Panc1 (cell line): ENCODE measurements at regions not wholly inside any gene's neighbourhood (a gene's known extent, or its start where the extent isn't known, plus 50 kb on each side); places are given as distances from the start of the nearest gene placed in this dataset.

Experiments used
- ATAC-seq: fragments of 200-7000 bp; cut with Tn5 transposase; 2 replicates; pipeline ENCODE4 v1.9.1; 2020; ENCODE audit warnings: mild to moderate bottlenecking, moderate library complexity
- BruUV-seq: library from RNA; stranded (reverse); fragments of 400-500 nt; replicated peaks from 2 replicates; lab custom pipeline; 2021; lab: Mats Ljungman, UMichigan
- CTCF ChIA-PET: fragments of 300-600 bp; sonication (Branson Sonifier 250); formaldehyde crosslinking; loops from one replicate; lab custom pipeline; 2022; ENCODE audit warnings: antibody characterized with exemption; lab: Charles Lee
- POLR2A ChIA-PET: fragments of 300-600 bp; sonication (Branson Sonifier 250); formaldehyde crosslinking; loops from one replicate; lab custom pipeline; 2022; ENCODE audit warnings: antibody characterized with exemption; lab: Charles Lee
- DNase-seq: peaks from one replicate; pipeline ENCODE4 v3.0.0-alpha.2; 2010; ENCODE audit warnings: low read depth, low spot score
- H3K27ac ChIP-seq: 2 replicates; pipeline ENCODE4 v1.5.1; 2011; ENCODE audit warnings: mild to moderate bottlenecking, low read length, inconsistent platforms
- H3K27me3 ChIP-seq: fragments of 200-500 bp; sonication (Bioruptor generic); 2 replicates; pipeline ENCODE4 v1.6.0; 2014; ENCODE audit warnings: low read length, inconsistent platforms; ENCODE audit not compliant: control insufficient read depth, insufficient read depth
- H3K36me3 ChIP-seq: fragments of 200-500 bp; sonication (Bioruptor generic); 2 replicates; pipeline ENCODE4 v1.5.1; 2014; ENCODE audit warnings: inconsistent platforms, mild to moderate bottlenecking, low read length, moderate library complexity; ENCODE audit not compliant: control insufficient read depth, insufficient read depth
- H3K4me1 ChIP-seq: 2 replicates; pipeline ENCODE4 v1.5.1; 2011; ENCODE audit warnings: inconsistent platforms, mild to moderate bottlenecking, low read length, moderate library complexity; ENCODE audit not compliant: control insufficient read depth, insufficient read depth
- H3K4me3 ChIP-seq, 2 experiments: 2 replicates each; pipeline ENCODE4 v1.5.1; 2011 to 2012; ENCODE audit warnings: low read depth in 2 of 2, low read length in 2 of 2, mild to moderate bottlenecking in 2 of 2, inconsistent platforms in 1 of 2, moderate library complexity in 1 of 2
- H3K9me3 ChIP-seq: fragments of 200-500 bp; sonication (Bioruptor generic); 2 replicates; pipeline ENCODE4 v1.5.1; 2014; ENCODE audit warnings: low read depth, mild to moderate bottlenecking, inconsistent platforms, low read length, moderate library complexity; ENCODE audit not compliant: control insufficient read depth, insufficient read depth
- CTCF ChIP-seq: fragments of 450-650 bp; IDR thresholded peaks from 2 replicates; pipeline ENCODE4 v1.5.1; 2017; ENCODE audit warnings: mild to moderate bottlenecking
- POLR2AphosphoS5 ChIP-seq: IDR thresholded peaks from 2 replicates; pipeline ENCODE4 v1.6.1; 2012; ENCODE audit warnings: mild to moderate bottlenecking, low read depth, low read length, moderate library complexity
- REST ChIP-seq, 2 experiments: IDR thresholded peaks; 2 replicates each; pipeline ENCODE4 v1.6.1; 2011 to 2012; ENCODE audit warnings: low read depth in 2 of 2, control low read depth in 1 of 2, low read length in 1 of 2, mild to moderate bottlenecking in 1 of 2, moderate library complexity in 1 of 2; ENCODE audit not compliant: insufficient read depth in 1 of 2
- SIN3A ChIP-seq: IDR thresholded peaks from 2 replicates; pipeline ENCODE4 v1.6.1; 2012; ENCODE audit warnings: low read depth, mild to moderate bottlenecking, low read length, moderate library complexity, borderline replicate concordance; ENCODE audit not compliant: insufficient read depth
- TCF7L2 ChIP-seq: IDR thresholded peaks from 2 replicates; pipeline ENCODE4 v1.6.1; 2011; ENCODE audit warnings: mild to moderate bottlenecking, low read depth, low read length, inconsistent platforms
- in situ Hi-C: cut with HindIII; loops from 2 replicates; pipeline ENCODE4 v1.10.0; 2016; ENCODE audit warnings: low sequenced_read_pairs, low pct_unique_long_range_greater_than_20kb
- intact Hi-C: fragments of 100-400 bp; cut with micrococcal nuclease; formaldehyde crosslinking; loops from one replicate; pipeline ENCODE4 v1.10.0; 2022; ENCODE audit not compliant: unreplicated experiment

GRCh38 chr5:63822614-63823013, 139.6 kb downstream of the HTR1A start:
- ChIA-PET POLR2A (no interaction called here), CTCF (no interaction called here)
- Histone ChIP-seq H3K4me1 (no peaks in the 10 kb centered on the region), H3K27ac (no peak overlapping the region), H3K4me3 (no peak overlapping the region), H3K27me3 (no peaks in the 10 kb centered on the region), H3K9me3 (no peaks in the 10 kb centered on the region), H3K36me3 (no peaks in the 10 kb centered on the region)
- TF ChIP-seq SIN3A (no peak), TCF7L2 (no peak), REST (IDR thresholded peaks at IDR 0.05; ENCODE audit: insufficient read depth in 1 of 2, low read depth in 2 of 2, low read length in 1 of 2) (no peak), CTCF (no peak), POLR2AphosphoS5 (no peak)
- in situ Hi-C loops = no loop called here
- ATAC-seq = no peak
- intact Hi-C loops = no loop called here
- no TSS peak for BruUV-seq
- no peak for DNase-seq

- Histone ChIP-seq H3K4me3 (no peak overlapping the region), H3K27ac (no peak overlapping the region), H3K27me3 (no peaks in the 10 kb centered on the region), H3K9me3 (no peaks in the 10 kb centered on the region), H3K4me1 (no peaks in the 10 kb centered on the region), H3K36me3 (no peaks in the 10 kb centered on the region)
- POLR2A ChIA-PET = no interaction called here
- in situ Hi-C loops = no loop called here
- CTCF ChIA-PET = no interaction called here
- intact Hi-C loops = no loop called here
- ATAC-seq (no peak), DNase-seq (no peak)
- no peak for TF ChIP-seq CTCF
- no peak for TF ChIP-seq REST (IDR thresholded peaks at IDR 0.05; ENCODE audit: insufficient read depth in 1 of 2, low read depth in 2 of 2, low read length in 1 of 2)
- no peak for TF ChIP-seq TCF7L2
- TF ChIP-seq POLR2AphosphoS5 = no peak
- TF ChIP-seq SIN3A = no peak
- BruUV-seq = no TSS peak
These were observed 141.7 kb downstream of the HTR1A start for GRCh38 chr5:63820577-63820976.
